ENCODE measurements at regions not wholly inside any gene's neighbourhood (a gene's known extent, or its start where the extent isn't known, plus 50 kb on each side); places are given as distances from the start of the nearest gene placed in this dataset.

GRCh38 chr4:20570981-20571715 is 129.1 kb upstream of the PACRGL start:
- TF ChIP-seq, protein P1, sequence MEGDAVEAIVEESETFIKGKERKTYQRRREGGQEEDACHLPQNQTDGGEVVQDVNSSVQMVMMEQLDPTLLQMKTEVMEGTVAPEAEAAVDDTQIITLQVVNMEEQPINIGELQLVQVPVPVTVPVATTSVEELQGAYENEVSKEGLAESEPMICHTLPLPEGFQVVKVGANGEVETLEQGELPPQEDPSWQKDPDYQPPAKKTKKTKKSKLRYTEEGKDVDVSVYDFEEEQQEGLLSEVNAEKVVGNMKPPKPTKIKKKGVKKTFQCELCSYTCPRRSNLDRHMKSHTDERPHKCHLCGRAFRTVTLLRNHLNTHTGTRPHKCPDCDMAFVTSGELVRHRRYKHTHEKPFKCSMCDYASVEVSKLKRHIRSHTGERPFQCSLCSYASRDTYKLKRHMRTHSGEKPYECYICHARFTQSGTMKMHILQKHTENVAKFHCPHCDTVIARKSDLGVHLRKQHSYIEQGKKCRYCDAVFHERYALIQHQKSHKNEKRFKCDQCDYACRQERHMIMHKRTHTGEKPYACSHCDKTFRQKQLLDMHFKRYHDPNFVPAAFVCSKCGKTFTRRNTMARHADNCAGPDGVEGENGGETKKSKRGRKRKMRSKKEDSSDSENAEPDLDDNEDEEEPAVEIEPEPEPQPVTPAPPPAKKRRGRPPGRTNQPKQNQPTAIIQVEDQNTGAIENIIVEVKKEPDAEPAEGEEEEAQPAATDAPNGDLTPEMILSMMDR (IDR thresholded peaks at IDR 0.05), result no peak
- no peak for TF ChIP-seq POLR2AphosphoS5 (IDR thresholded peaks at IDR 0.05)
- TF ChIP-seq POLR2A (IDR thresholded peaks at IDR 0.05; ENCODE audit: low read depth), result no peak
